Stimulated activated naive B cell treated with anti-CD40 and anti-IgM and Interleukin-4, amounts not matched to agents 10 μg/mL and 1 μg/mL and 100 μg/mL, for 72 hours (primary cell): ENCODE measurements at regions not wholly inside any gene's neighbourhood (a gene's known extent, or its start where the extent isn't known, plus 50 kb on each side); places are given as distances from the start of the nearest gene placed in this dataset.
A peak's percentile ranks its signal among the peaks of the same experiment; 100 is the strongest.
"Not testable (repeated sequence)": the region's sequence is repeated elsewhere in the genome, so short reads cannot be mapped to it uniquely, and the experiment has no call there.

Experiments
- ATAC-seq, 2 donors: fragments of 150-1000 bp; cut with Tn5 transposase; replicated peaks; 2 replicates each; pipeline ENCODE4 v1.10.0; 2021; ENCODE audit warnings: moderate library complexity in 1 of 2
- DNase-seq: peaks from one replicate; pipeline ENCODE4 v3.0.0; 2021
- H3K27ac Mint-ChIP-seq: one replicate; pipeline ENCODE4 v1.8.0; 2022; ENCODE audit warnings: mild to moderate bottlenecking, mixed read lengths
- H3K27me3 Mint-ChIP-seq, 2 donors: one replicate each; pipeline ENCODE4 v1.8.0; 2022; ENCODE audit warnings: mixed read lengths in 2 of 2
- H3K36me3 Mint-ChIP-seq, 2 donors: one replicate each; pipeline ENCODE4 v1.8.0; 2022; ENCODE audit warnings: mixed read lengths in 2 of 2, mild to moderate bottlenecking in 1 of 2
- H3K4me1 Mint-ChIP-seq, 2 donors: one replicate each; pipeline ENCODE4 v1.8.0; 2022; ENCODE audit warnings: mixed read lengths in 2 of 2, mild to moderate bottlenecking in 1 of 2
- H3K4me3 Mint-ChIP-seq, 2 donors: one replicate each; pipeline ENCODE4 v1.8.0; 2022; ENCODE audit warnings: mild to moderate bottlenecking in 2 of 2, mixed read lengths in 2 of 2, moderate library complexity in 1 of 2
- H3K9me3 Mint-ChIP-seq, 2 donors: one replicate each; pipeline ENCODE4 v1.8.0; 2022; ENCODE audit warnings: mixed read lengths in 2 of 2, mild to moderate bottlenecking in 1 of 2

DNA sequence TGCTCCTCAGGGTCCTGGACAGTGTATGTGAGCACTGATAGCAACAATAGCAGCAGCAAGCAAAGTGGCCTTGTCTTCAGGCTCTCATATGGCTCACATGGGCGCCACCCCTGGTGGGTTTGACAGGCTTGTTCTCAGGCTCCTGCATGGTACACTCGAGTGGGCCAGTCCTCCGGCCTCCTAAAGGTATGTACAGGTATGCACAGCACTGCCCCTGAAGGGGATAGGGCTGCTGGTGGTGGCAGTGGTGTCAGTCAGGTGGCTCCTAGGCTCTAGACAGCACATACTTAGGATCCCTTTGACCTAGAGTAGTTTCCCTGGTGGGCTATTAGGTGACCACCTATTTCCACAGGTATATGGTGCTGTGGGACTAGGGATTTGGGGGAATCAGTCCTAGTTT lies 79.8 kb downstream of the LGALS9B start:
- DNase-seq, H3K36me3 Mint-ChIP-seq, ATAC-seq, H3K9me3 Mint-ChIP-seq, H3K4me1 Mint-ChIP-seq, H3K4me3 Mint-ChIP-seq, H3K27ac Mint-ChIP-seq, H3K27me3 Mint-ChIP-seq: not testable (repeated sequence)

DNA sequence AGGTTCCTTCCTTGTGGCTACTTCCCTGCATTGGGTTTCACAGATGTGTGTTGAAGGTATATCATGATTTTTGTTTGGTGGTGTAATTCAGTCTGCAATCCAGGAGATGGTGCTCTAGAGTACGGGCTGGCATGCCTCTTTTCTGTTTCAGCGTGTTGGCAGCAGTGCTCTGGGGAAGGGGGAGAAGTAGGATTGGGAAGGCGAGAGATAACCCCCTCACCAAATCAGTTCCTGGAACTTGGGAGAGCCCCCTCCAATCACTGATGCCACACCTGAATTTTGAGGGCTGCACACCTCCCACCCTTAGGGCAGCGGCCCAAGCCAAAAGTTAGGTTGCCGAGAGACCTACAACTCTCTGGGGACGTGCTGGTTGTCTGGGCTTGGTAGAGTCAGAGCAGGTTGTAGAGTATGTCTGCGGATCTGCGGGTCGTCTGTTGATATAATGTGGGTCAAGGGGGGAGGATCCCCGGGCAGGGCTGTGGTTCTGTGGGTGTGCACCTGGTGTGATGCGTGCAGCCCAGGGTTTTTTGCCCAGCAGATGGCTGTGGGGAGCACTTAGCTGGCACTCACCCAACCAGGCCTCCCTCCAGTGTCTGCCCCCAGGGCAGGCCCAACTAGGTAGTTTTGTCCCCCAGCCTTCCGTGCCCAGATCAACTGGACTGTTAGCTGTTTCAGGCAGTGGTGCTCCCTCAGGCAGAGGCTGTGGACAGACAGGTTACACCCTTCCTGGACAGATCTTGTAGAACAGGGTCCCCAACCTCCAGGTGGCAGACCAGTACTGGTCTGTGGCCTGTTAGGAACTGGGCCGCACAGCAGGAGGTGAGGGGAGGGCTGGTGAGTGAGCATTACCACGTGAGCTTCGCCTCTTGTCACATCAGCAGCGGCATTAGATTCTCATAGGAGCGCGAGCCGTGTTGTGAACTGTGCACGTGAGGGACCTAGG lies 85.7 kb downstream of the LGALS9B start:
- H3K36me3 Mint-ChIP-seq, H3K9me3 Mint-ChIP-seq, H3K27me3 Mint-ChIP-seq: not testable (repeated sequence)
- DNase-seq, result peak; percentile 34
- H3K4me1 Mint-ChIP-seq, result peaks cover 8 to 12% of the 10 kb centered on the region in 2 donors
- H3K27ac Mint-ChIP-seq, result peak overlapping the region; percentile 42
- ATAC-seq, result peak; percentile 94 to 95
- peak overlapping the region; percentile 75 to 79 for H3K4me3 Mint-ChIP-seq

DNA sequence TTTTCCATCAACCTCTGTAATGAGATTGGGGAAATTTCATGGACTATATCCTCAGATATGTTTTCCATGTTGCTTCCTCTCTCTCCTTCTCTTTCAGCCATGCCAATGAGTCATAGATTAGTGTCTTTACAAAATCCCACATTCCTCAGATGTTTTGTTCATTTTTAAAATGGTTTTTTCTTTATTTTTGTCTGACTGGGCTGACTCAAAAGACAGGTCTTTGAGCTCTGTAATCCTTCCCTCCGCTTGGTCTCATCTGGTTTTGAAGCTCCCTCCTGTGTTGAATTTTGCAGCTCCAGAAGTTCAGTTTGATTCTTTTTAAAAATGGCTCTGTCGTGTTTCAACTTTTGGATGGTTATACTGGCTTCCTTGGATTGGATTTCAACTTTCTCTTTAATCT lies 86.7 kb downstream of the LGALS9B start:
- not testable (repeated sequence) for H3K36me3 Mint-ChIP-seq, H3K9me3 Mint-ChIP-seq, H3K4me3 Mint-ChIP-seq, DNase-seq, H3K27ac Mint-ChIP-seq, ATAC-seq
- H3K27me3 Mint-ChIP-seq, result peaks cover 6 to 11% of the 10 kb centered on the region in 2 donors
- H3K4me1 Mint-ChIP-seq, result peaks cover 8 to 12% of the 10 kb centered on the region in 2 donors

DNA sequence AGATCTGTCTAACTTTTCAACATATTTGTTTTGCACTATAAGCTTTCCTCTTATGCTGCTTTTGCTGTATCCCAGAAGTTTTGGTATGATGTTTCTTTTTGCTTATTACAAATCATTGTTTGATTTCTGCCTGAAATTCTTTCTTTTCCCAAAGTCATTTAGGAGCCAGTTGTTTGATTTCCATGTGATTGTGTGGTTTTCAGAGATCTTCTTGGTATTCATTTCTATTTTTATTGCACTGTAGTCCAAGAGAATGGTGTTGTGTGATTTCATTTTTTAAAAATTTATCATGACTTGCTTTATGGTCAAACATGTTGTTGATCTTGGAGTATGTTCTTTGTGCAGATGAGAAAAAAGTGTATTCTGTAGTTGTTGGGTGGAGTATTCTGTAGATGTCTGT lies 88.1 kb downstream of the LGALS9B start:
- DNase-seq, H3K9me3 Mint-ChIP-seq, H3K4me3 Mint-ChIP-seq, H3K36me3 Mint-ChIP-seq, ATAC-seq, H3K27ac Mint-ChIP-seq: not testable (repeated sequence)
- Mint-ChIP-seq H3K4me1 (peaks cover 8 to 12% of the 10 kb centered on the region in 2 donors), H3K27me3 (peaks cover 8 to 12% of the 10 kb centered on the region in 2 donors)

DNA sequence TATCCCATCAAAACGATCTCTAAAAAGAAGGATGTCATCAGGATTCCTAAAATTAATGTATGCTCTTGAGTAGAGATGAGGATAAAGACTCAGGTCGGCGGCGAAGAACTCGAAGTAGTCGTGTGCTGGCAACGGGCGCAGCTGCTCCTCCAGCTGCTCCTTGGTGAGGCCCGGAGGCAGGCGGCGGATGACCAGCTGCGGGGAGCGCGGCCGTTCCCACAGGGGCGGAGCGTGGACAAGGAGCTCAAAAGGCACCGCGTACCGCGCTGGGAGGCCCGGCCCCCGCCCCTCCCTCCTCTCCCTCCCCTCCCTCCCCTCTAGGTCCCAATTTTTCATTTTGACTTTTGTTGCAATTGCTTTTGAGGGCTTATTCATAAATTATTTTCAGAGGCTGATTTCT lies 90.7 kb downstream of the LGALS9B start:
- not testable (repeated sequence) for DNase-seq, H3K36me3 Mint-ChIP-seq, H3K27ac Mint-ChIP-seq, ATAC-seq, H3K9me3 Mint-ChIP-seq, H3K4me1 Mint-ChIP-seq, H3K4me3 Mint-ChIP-seq
- peaks cover 8 to 12% of the 10 kb centered on the region in 2 donors for H3K27me3 Mint-ChIP-seq

DNA sequence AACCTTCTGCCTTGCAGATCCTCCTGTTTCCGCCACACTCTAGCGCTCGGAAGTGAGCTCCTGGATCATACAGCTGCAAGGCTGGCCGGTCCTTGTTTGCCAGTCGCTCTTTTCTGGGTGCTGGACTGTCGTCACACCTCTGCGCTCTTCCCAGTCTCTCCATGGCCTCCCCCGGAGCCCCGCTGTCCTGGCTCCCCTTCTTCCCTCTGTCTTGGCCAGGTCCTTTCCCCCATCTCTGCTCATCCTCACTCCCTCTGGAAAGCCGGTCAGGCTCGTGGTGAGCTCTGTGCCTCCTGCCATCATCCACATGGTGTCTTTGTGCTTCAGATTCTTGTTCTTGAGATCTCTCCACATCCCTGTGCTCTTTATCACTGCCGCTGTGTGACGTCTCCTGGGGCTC lies 91.6 kb downstream of the LGALS9B start:
- peaks cover 8 to 12% of the 10 kb centered on the region in 2 donors for H3K27me3 Mint-ChIP-seq
- H3K27ac Mint-ChIP-seq, H3K4me3 Mint-ChIP-seq, H3K4me1 Mint-ChIP-seq, ATAC-seq, H3K36me3 Mint-ChIP-seq, DNase-seq, H3K9me3 Mint-ChIP-seq: not testable (repeated sequence)
